Stimulated activated CD4-positive, alpha-beta T cell treated with anti-CD3 and anti-CD28 coated beads, Interleukin-15, amount 100 ng/mL, for 48 hours (primary cell): ENCODE measurements at regions not wholly inside any gene's neighbourhood (a gene's known extent, or its start where the extent isn't known, plus 50 kb on each side); places are given as distances from the start of the nearest gene placed in this dataset.

Source experiments
- DNase-seq, 2 donors: peaks; one replicate each; pipeline ENCODE4 v3.0.0-alpha.2; 2020; ENCODE audit warnings: low read depth in 2 of 2

DNA sequence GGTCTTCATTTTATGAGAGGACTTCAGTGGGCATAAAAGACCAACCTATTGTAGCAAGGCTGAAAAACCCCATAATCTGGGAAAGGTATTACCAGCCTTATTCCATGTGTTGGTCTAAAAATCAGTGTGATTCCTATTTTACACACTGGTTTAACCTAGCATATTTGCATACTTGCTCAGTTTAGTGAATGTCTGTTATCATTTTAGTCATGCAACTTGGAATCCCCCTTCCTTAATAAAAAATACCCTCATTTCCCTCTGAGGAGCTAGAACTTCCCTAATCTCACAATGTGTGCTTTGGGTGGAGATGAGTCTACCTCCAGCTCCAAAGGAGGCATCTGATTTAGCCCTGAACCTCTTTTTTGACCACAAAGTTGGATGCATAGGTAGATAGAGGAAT is 312.8 kb upstream of the SORCS1 start:
- DNase-seq, result no peak

DNA sequence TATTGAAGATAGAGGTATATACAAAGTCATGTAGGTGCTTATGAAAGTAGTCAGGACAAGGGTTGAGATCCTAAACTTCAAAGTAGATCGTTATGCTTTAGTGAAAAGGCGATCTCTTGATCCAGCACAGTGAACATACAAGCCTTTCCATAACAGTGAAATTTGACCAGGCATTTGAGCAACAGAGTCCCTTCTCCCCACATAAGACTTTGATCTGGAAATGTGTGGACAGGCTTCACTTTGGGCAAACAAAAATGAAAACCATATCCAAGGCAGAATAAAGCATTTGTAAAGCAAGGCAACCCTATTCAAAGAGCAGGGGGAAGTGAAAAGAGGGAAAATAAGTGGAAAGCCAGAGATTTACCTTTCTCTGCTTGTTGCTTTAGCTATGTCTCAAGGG is 311.9 kb upstream of the SORCS1 start:
- no peak for DNase-seq

DNA sequence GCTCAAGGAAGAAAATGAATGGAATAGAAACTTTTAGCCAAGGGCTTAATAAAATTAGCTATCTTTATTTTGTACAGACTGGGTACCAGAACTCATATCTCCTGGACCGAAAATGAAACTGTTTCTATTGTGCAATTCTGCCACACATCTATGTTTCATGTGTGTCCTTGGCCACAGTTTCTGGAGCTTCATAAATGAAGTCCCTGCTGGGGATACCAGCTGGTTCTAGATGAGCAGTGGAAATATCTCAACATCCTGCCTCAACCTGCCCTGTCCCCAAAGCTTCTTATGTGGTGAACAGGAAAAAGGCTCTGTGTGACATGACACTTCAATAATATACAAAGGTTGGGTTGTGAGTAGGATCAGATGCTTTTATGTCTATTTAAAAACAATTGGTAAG is 310.1 kb upstream of the SORCS1 start:
- DNase-seq, result no peak

DNA sequence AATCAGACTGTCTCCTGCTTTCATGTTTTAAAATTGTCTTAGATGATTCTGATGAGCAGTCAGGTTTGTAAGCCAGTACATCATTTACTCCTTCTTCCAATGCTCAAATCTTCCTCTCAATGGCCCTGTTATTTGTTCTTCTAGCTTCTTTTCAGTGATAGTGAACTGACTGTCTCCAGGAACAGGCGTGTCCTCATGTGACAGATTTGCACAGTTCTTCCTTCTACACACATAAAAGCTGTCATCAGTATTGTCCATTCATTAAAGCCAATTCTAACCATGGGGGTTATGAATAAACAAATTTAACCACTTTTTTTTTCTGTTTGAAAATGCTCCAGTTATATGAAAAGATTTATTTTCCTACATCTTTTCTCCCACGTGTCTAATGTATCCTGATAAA is 308.7 kb upstream of the SORCS1 start:
- no peak for DNase-seq

DNA sequence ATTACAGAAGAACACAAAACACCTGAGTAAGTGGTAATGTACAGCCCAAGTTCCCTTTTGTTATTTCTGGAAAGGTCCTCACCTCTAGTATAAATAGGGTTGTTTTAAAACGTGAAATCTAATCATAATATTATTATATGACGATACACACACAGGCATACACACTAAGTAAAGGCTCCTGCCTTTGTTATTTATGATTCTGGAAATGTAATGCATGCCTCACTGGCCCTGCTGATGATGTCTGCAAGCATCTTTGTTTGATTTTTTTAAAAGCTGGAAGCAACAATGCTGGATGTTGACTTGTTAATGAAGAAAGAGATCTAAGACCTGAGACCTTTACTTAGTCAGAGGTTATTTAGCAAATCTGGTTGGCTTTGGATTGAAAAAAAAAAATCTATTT is 307.4 kb upstream of the SORCS1 start:
- no peak for DNase-seq

DNA sequence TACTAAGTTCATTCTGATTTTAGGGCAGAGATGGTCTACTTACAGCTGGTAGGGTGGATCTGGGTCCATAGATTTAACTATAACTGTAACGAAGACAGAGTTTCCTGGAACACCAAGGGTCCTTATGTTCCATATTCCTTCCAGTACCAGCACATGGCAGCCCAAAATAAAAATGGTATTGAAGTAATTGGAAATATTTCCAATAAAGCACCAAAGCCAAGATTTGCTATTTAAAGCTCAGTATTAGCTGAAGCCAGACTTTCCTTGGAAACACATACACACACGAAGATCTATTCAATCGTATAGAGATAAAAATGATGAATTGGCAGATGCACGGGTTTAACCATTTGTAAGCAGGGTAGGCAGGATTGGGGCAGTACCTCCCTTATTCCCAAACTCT is 289.1 kb upstream of the SORCS1 start:
- DNase-seq, result no peak

DNA sequence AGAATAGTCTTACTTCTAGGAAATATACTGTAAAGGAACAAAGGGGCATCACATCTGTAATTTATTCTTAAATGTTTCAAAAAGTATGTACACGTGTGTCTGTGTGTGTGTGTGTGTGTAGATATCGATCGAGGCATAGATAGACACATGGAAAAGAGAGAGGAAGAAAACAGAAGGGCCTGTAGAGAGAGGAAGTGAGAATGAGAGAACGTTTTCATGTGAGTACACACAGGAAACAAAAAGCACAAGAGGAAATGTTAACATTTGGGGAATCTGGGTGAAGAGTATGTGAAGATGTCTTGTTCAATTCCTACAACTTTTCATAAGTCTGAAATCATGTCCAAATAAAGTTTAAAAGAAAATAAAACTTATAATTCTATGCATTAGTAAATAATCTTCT is 286.5 kb upstream of the SORCS1 start:
- no peak for DNase-seq

DNA sequence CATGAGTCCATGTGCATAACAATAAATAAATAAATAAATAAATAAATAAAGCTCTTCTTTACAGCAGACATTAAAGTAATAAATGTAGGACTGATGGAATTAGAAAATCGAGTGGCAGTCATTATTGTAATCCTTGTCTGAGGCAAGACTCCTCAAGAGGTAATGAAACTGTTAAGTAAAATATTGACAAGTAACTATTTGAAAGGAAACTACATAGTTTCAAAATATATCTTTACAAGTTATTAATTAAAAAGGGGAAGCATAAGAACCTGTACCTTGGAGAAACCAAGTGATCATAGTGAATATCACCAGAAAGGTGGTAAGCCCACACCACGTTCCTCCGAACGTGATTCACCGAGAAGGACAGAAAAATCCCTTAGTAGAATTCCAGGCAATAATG is 285.6 kb upstream of the SORCS1 start:
- no peak for DNase-seq

DNA sequence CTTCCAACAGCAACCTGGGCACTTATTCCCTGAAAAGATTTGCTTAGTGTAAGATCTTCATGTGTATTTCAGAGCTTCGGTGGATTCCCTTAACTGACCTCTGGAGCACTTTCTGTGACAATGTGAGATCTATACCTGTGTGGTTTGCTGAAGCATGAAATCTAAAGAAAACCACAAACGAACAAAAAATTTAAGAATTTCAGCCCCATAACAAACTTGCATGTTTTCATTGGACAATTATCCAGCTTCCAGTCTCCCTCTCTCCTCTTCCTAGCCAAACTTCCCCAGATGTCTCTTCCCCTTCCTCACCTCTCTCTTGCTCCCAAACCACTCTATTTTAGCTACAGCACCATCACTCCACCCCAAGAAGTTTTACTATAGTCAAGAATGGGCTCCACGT is 279.9 kb upstream of the SORCS1 start:
- no peak for DNase-seq

DNA sequence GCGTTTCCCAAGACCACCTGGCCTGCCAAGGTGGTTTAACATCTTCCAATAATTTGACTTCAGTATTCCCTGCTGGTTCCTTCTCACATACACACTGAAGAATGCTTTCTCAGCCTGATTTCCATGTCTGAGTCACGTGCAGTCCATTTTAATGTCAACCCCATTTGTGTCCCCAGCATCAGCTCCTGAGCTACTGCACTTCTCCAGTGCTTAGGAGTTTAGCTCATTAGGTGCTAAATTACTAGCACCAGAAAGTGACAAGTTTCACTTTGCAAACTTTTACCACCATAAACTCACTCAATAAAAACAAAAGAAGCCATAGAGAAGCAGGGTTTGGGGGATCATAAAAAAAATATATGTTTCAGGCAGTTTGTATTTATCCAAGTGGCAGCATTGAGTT is 279.3 kb upstream of the SORCS1 start:
- DNase-seq, result no peak

DNA sequence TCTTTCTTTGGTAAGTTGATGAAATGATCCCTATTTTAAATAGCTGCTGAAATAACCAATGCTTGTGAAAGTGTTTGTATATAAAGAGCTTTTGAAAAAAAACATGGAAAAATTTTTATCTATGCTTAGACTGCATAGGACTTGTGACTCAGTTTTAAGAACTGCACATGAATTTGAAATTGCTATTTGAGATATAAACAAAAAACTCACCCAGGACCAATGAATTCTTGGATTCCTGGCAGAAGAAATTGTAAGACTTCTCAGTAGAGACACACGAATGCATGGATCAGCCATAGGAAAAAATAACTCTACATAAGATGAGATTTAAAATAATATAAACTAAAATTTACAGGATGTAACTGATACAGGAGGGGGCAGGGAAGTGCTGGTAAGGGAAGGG is 278.8 kb upstream of the SORCS1 start:
- DNase-seq, result no peak

DNA sequence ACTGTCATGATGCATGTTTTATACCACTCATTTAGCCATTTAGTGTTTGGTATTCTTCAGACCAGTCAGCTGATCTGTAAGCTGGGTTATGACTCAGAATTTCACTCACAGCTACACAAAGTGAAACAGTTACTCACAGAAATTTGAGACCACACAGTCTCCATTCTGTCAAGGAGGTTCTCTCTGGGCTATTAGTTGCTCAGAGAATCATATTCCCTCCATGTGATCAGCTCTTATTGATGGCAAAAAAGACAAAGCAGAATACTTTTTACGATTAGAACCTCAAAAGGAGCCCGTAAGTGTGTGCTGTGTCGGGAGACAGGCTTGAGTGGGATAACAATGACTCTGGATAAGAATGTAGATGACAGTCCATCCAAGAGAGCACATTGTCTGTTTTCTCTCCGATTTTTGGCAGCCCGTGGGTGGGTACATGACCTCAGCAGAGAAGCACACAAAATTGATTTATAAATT is 277.6 kb upstream of the SORCS1 start:
- no peak for DNase-seq

DNA sequence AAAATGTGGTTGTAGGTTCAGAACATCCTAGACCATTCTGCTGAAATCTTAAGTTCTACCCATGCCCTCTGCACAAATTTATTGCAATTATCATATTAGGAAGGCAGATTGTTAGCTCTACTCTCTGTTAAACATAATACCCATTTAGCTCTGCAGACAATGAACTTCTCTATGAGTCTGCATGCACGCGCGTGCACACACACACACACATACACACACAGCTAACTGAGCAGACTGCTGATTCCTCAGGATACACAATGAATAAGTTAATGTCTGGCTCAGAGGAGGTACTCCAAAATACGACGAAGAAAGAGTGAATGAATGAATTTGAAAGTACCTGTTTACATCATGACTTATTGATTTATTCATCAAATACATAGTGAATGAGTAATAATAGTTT is 276.2 kb upstream of the SORCS1 start:
- DNase-seq, result no peak

DNA sequence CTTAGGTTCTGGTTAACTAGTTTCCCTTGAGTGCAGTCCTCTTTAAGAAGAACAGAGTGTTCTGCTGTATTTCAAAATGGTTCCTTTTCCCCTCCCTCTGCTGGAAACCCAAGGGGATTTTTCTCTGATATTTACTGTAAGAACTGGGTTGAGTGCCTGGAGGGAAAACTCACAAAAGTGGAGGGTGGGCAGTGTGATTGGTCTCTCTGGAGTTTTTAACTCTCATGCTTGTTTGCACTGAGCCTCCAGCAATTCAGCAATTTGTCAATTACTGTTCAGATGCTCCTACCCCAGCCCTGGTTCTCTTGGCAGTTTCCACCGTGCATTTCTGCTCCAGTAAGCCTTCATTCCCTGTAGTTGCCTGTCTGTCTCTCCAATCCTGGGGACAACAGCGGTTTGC is 273.4 kb upstream of the SORCS1 start:
- no peak for DNase-seq

DNA sequence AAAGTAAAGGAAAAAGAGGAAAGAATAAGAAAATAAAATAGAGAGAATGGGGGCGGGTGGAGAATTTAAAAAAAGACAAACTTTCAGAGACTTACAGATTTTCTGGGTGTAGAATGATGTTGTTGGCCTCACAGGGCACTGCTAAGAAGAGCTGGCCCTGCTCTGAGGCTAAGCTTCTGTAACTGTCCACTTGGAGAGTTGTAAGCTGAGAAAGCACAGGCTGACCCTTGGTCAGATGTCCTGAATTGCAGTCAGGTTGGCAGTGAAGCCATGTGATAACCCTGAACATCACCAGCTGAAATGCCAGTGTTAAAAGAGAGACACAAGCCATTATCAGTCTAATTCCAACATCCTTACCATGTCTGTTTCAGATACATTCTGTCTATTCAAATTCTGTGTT is 272.1 kb upstream of the SORCS1 start:
- no peak for DNase-seq

DNA sequence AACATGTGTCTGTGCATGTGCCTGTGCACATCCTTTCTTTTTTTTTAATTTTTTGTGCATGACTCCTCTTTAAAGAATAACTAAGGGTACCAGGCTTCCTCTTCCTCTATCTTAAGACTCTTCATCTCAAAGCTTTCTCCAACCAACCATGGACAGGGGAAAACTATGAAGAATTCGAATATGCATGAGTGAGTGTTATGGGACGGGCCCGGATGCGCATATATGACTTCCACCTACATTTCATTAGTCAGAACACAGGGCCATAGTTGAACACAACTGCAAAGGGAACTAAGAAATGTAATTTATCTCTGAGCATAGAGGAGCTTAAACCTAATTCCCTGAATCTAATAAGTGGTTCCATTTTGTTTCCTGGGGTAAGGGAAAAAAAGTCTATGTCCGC is 270.3 kb upstream of the SORCS1 start:
- no peak for DNase-seq

DNA sequence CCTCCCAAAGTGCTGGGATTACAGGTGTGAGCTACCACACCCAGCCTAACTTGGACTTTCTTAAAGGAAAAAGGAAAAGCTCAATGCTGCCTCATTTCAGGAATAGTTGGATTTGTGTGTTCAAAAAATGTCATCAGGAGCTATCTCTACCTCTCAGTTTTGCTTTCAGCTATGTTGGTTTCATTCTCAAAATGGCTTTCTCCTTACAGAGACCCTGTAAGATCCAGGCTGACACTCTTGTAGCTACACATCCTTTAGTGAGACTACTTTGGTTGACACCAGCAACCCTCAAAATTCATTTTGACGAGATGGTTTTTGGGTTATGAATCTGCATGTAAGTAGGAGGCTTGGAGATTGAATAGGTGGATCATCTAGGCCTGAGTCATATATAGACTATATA is 269.7 kb upstream of the SORCS1 start:
- no peak for DNase-seq

DNA sequence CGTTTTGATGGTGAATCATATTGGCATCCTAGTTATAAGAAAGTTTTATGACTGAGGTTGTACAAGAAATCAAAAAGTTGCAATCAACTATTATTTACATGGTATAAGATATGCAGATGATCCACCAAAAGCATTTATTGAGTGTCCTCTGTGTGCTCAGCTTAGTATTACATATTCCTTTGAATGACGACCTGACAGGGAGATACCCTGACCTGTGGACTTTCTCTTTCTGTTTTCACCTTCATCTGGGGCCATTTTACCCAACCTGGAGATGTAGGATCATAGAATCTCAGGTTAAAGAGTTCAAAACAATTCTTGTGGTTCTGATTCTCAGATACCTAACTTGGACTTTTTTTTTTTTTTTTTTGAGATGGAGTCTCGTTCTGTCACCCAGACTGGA is 269.1 kb upstream of the SORCS1 start:
- DNase-seq, result no peak

DNA sequence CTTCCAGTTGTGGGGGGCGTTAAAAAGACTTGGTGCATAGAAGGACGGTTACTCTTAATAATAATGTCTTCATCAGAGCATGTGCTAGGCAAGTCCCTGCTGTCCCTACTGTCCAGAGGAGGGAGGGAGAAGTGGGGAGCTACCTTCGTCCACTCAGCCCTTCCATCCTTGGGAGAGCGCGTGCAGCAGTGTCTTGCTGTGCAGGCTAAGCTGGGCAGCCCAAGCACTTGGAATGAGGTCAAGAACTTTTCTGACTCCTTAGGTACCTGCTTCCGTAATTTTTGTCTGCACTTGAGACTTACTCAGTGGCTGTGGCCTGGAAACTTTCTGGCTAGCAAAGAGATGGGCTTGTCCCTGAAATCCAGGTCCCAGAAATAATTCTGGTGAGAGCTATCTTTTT is 265.9 kb upstream of the SORCS1 start:
- no peak for DNase-seq

DNA sequence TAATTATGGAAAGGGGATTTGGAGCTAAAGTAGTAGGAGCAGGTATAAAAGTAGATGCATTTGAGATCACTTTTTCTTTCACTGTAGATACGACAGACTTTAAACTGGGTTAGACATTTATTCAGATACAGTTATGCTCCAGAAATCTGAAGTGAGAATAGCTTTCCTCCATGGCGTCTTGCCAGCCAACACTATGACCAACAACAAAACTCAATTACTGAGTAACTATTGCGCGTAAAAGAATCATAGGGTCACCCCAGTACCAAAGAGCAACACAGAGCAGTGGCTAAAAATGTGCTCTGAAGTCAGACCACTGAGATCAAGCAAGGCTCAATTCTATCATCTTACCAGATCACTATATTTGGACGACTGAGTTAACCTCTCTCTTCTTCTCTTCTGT is 262.5 kb upstream of the SORCS1 start:
- DNase-seq, result no peak

DNA sequence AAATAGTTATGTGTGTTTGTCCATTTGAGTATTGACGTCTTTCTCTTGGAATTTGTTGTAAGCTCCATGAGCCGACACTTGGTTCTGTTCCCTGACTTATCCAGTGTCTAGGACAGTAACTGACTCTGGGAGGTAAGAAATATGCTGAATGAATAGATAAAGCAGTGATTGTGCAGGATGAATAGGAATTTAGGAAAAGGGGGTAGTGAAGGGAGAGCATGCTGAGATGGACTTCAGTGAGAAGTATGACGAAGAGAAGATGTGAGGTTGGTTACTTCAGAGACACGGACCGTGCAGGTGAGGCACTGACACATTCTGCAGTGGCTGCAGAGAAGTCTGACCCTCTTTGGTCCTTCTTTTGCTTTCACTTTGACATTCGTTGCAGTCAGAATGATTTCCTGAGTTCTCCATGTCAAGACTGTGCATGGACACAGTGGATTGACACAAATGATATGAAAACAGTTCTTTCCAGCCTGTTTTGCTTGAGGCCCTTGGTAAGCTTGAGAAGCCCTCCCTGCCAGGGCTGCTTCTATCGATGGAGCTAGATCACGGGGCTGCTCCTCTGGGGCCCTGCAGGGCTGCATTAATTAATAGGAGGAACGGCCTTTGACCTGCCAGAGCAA is 261.5 kb upstream of the SORCS1 start:
- no peak for DNase-seq

DNA sequence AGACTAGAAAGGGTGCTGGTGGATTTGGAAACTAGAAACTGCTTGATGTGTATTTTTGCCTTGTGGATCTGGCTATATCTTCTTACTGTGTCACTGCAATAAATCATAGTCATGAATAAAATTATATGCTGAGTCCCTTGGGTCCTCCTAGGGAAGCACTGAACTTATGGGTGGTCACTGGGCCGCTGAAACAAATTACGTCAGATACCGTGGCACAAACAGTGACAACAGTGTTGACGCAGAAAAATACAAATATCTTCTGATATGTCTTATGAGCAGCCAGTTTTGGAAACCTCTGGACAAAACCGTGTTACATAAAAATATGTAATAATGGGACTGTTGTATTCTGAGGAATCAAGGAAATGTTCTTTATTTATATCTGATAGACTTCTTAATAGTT is 260.1 kb upstream of the SORCS1 start:
- no peak for DNase-seq

DNA sequence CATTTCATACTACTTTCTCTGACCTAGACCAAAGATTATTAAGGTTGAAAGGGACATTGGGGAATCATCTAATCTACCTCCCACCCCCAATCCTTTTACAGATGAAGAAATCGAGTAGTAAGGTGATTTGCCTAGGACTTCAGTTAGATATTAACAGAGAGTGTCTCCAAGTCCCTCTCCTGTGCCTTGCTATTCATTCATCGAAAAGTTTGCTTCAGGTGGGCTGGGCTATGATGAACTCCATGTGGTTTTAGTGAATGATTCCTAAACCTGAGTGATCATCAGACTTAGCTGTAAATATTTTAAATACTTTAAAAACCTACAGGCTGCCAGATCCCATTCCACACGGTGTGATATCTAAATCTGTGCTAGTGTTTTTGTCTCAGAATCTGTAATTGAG is 259.4 kb upstream of the SORCS1 start:
- no peak for DNase-seq

DNA sequence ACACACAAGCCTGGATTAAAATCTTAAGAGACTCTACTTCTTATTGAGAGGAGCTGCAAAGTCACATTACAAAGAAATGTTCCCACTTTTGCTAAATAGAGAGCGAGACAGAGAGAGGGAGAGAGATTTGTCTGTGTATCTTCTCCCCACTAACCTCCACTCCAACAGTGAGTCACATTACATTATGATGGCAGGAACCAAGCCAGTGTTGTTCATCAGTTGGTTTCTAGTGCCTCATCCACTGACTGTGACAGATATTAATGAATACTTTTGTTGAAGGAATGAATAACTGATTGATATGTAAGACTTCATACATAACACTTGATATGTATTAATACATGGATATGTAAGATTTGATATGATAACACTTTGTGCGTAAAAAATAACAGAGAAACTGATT is 258.2 kb upstream of the SORCS1 start:
- no peak for DNase-seq

DNA sequence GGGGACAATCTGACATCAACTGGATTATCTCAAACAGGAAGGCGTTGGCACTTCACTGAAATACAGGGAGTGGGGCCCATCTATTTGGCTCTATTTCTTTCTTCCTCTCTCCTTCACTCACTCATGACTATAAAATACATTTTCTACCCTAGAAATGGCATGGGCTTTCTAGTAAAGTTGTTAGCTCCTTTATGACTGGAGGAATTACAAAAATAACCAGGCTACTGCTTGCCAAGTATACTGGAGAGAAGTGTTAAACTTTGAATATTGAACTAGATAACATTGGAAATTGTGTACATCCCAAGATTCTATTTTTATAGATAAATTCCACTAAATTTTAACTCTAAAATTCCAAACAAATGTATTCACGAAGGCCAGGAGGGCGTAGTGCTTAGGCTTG is 255.7 kb upstream of the SORCS1 start:
- DNase-seq, result no peak
